ENCODE measurements at regions not wholly inside any gene's neighbourhood (a gene's known extent, or its start where the extent isn't known, plus 50 kb on each side); places are given as distances from the start of the nearest gene placed in this dataset.

- no peak overlapping the region for H3K27ac Mint-ChIP-seq
- no peak overlapping the region for H3K4me3 ChIP-seq (ENCODE audit: low read length)
- intact Hi-C loops (cut with DNase I, micrococcal nuclease): no loop called here
- DNase-seq (no peak), ATAC-seq (ENCODE audit: poor library complexity) (no peak)
- H3K36me3 Mint-ChIP-seq (ENCODE audit: low read depth): no peaks in the 10 kb centered on the region
- CTCF ChIA-PET: no interaction called here
- no peaks in the 10 kb centered on the region for H3K4me1 ChIP-seq (ENCODE audit: insufficient read depth, low read length)
- H3K4me1 Mint-ChIP-seq (ENCODE audit: low read depth): no peaks in the 10 kb centered on the region
- H3K27me3 ChIP-seq (ENCODE audit: control insufficient read depth in 1 of 2, insufficient read depth in 2 of 2, low read length in 2 of 2): no peaks in the 10 kb centered on the region
- H3K9me3 ChIP-seq (ENCODE audit: control insufficient read depth in 1 of 2, insufficient read depth in 1 of 2, low read length in 2 of 2): peaks cover 0 to 4% of the 10 kb centered on the region in 2 experiments
- no peaks in the 10 kb centered on the region for H3K9me3 Mint-ChIP-seq
- H3K4me3 Mint-ChIP-seq: no peak overlapping the region
- no peak overlapping the region for H3K27ac ChIP-seq (ENCODE audit: low read depth in 1 of 2, low read length in 2 of 2)
- H3K36me3 ChIP-seq (ENCODE audit: insufficient read depth, low read length): no peaks in the 10 kb centered on the region
- POLR2A ChIA-PET: no interaction called here
- TF ChIP-seq CTCF (IDR thresholded peaks at IDR 0.05): no peak
- no peaks in the 10 kb centered on the region for H3K27me3 Mint-ChIP-seq
Observed at GRCh38 chr5:125011014-125011413, 264.6 kb upstream of the ZNF608 start.

DNA sequence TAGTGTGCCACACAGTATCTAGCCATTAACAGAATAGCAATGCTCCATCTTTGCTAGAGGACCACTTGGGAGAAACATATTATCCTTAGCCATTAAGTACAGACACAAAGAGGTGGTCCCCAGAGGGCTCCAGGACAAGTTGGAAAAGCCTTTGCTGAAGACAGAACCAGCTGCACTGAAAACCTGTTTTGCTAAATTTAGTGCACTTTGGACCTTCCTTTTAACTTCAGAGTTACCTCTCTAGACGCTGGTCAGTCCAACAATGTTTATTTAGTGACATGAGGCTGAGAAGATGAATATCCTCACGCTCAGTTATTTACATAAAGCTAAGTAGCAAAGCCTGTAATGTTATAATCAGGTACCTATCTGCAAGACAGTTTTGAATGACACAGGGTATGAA, 265.0 kb upstream of the ZNF608 start:
- H3K27ac ChIP-seq (ENCODE audit: low read depth in 1 of 2, low read length in 2 of 2): no peak overlapping the region
- H3K27me3 Mint-ChIP-seq: no peaks in the 10 kb centered on the region

DNA sequence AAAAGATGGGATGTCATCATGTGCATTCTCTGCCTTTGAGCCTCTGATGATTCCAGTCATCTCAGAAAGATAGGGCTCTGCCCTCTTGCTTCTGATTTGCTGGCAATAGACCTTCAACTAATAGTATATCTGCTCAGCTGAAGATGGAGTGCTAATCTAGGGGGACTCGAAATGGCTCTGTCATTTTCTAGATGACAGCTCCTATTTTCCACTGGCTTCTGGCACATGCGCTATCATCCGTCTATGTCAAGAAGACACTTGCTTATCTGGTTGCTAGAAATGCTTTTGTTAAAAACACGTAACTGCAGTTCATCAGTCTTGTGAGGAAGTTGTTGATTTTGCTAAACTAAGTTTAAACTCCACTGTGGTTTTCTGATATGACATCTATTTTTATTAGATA, 265.5 kb upstream of the ZNF608 start:
- intact Hi-C loops (cut with DNase I, micrococcal nuclease): no loop called here
- H3K4me1 Mint-ChIP-seq (ENCODE audit: low read depth): no peaks in the 10 kb centered on the region

More for the DNA sequence above, 265.0 kb upstream of the ZNF608 start:
- peaks cover 0 to 4% of the 10 kb centered on the region in 2 experiments for H3K9me3 ChIP-seq (ENCODE audit: control insufficient read depth in 1 of 2, insufficient read depth in 1 of 2, low read length in 2 of 2)
- Mint-ChIP-seq H3K9me3 (no peaks in the 10 kb centered on the region), H3K36me3 (ENCODE audit: low read depth) (no peaks in the 10 kb centered on the region), H3K4me1 (ENCODE audit: low read depth) (no peaks in the 10 kb centered on the region), H3K4me3 (no peak overlapping the region), H3K27ac (no peak overlapping the region)
- H3K27me3 ChIP-seq (ENCODE audit: control insufficient read depth in 1 of 2, insufficient read depth in 2 of 2, low read length in 2 of 2): no peaks in the 10 kb centered on the region
- intact Hi-C loops (cut with DNase I, micrococcal nuclease): no loop called here
- no peak for TF ChIP-seq CTCF (IDR thresholded peaks at IDR 0.05)
- no peaks in the 10 kb centered on the region for H3K36me3 ChIP-seq (ENCODE audit: insufficient read depth, low read length)
- no peak for DNase-seq
- H3K4me3 ChIP-seq (ENCODE audit: low read length): no peak overlapping the region
- H3K4me1 ChIP-seq (ENCODE audit: insufficient read depth, low read length): no peaks in the 10 kb centered on the region
- ChIA-PET POLR2A (no interaction called here), CTCF (no interaction called here)
- ATAC-seq (ENCODE audit: poor library complexity): no peak

More for the DNA sequence above, 265.5 kb upstream of the ZNF608 start:
- H3K9me3 ChIP-seq (ENCODE audit: control insufficient read depth in 1 of 2, insufficient read depth in 1 of 2, low read length in 2 of 2): peaks cover 0 to 4% of the 10 kb centered on the region in 2 experiments
- no peak overlapping the region for H3K4me3 Mint-ChIP-seq
- TF ChIP-seq CTCF (IDR thresholded peaks at IDR 0.05): no peak
- no peaks in the 10 kb centered on the region for H3K36me3 Mint-ChIP-seq (ENCODE audit: low read depth)
- H3K27me3 ChIP-seq (ENCODE audit: control insufficient read depth in 1 of 2, insufficient read depth in 2 of 2, low read length in 2 of 2): no peaks in the 10 kb centered on the region
- no peaks in the 10 kb centered on the region for H3K36me3 ChIP-seq (ENCODE audit: insufficient read depth, low read length)
- H3K4me1 ChIP-seq (ENCODE audit: insufficient read depth, low read length): no peaks in the 10 kb centered on the region
- CTCF ChIA-PET: no interaction called here
- H3K27me3 Mint-ChIP-seq: no peaks in the 10 kb centered on the region
- no peaks in the 10 kb centered on the region for H3K9me3 Mint-ChIP-seq
- no peak overlapping the region for H3K4me3 ChIP-seq (ENCODE audit: low read length)
- POLR2A ChIA-PET: no interaction called here
- ATAC-seq (ENCODE audit: poor library complexity) (no peak), DNase-seq (no peak)
- H3K27ac ChIP-seq (ENCODE audit: low read depth in 1 of 2, low read length in 2 of 2): no peak overlapping the region
- H3K27ac Mint-ChIP-seq: no peak overlapping the region

Measured in CD4-positive, alpha-beta T cell (primary cell).